ENCODE measurements at regions not wholly inside any gene's neighbourhood (a gene's known extent, or its start where the extent isn't known, plus 50 kb on each side); places are given as distances from the start of the nearest gene placed in this dataset.

GRCh38 chr1:55477953-55478352 is 262.8 kb upstream of the USP24 start:
- no peak for TF ChIP-seq CTCF (IDR thresholded peaks at IDR 0.05; ENCODE audit: insufficient read depth, low read length)
- TF ChIP-seq GABPA (IDR thresholded peaks at IDR 0.05; ENCODE audit: low read depth) = no peak
- TF ChIP-seq POLR2AphosphoS5 (IDR thresholded peaks at IDR 0.05; ENCODE audit: low read depth) = no peak
- TF ChIP-seq REST (IDR thresholded peaks at IDR 0.05; ENCODE audit: insufficient replicate concordance, low read depth) = no peak
- no peak for TF ChIP-seq SPI1 (IDR thresholded peaks at IDR 0.05; ENCODE audit: borderline replicate concordance, low read depth)
